HG03342 (cell line): ENCODE measurements at regions not wholly inside any gene's neighbourhood (a gene's known extent, or its start where the extent isn't known, plus 50 kb on each side); places are given as distances from the start of the nearest gene placed in this dataset.
"Not testable (repeated sequence)": the region's sequence is repeated elsewhere in the genome, so short reads cannot be mapped to it uniquely, and the experiment has no call there.

Experiments used
- ATAC-seq: cut with Tn5 transposase; IDR thresholded peaks from one replicate; pipeline ENCODE4 v1.9.1; 2021; ENCODE audit warnings: mild to moderate bottlenecking, moderate library complexity; ENCODE audit not compliant: unreplicated experiment

GRCh38 chr4:187098429-187098828 lies 374.8 kb upstream of the FAT1 start:
- ATAC-seq, result no peak

DNA sequence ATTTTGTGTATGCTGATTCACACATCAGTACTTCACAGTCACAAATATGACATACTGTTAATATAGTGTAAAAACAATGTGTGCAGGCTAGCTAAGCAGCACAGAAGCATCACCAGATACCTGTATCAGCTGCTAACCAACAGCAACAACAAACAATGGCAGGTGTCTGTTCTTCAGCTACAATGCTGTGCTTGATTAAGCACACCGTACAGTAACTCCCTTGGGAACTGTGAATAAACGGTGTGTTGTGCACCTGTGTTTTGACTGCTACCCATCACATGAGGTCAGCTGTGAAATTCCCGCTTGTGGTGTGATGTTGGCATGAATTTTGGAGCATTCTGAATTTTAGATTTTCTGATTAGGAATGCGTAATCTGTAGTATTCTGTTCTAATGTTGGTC lies 379.7 kb upstream of the FAT1 start:
- ATAC-seq, result no peak

DNA sequence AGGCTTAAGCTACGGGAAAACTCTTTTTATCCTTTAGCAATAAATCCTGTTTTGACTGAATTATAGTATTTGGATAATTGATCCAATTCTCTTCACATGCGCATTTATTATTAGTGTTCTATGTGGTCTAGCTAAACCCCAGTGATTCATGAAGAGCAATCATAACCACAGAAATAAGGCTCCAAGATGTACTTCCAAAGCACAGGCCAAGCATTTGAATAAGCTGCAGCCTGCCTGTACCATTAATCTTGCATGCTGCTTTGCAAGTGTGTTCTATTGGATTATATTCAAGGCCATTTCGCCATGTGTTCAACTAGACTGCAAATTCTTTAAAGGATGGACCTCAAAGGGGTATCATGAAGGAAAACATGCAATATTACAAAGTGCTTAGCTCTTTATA lies 385.2 kb upstream of the FAT1 start:
- no peak for ATAC-seq

DNA sequence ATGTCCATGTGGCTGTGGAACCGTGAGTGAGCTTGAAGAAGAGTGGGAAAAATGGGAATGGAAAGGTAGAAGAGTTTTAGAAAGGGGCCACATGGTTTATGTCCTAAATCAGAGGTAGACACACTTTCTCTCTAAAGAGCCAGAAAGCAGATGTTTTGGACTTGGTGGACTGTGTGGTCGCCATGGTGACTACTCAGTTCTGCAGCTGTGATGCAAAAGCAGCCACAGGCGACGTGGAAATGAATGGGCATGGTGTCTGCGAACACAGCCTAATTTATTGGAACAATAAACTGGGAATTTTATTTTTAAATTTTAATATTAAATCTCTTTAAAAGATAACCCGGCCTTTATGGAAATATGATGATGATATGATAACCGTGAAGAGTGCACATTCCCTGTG lies 386.0 kb upstream of the FAT1 start:
- no peak for ATAC-seq

DNA sequence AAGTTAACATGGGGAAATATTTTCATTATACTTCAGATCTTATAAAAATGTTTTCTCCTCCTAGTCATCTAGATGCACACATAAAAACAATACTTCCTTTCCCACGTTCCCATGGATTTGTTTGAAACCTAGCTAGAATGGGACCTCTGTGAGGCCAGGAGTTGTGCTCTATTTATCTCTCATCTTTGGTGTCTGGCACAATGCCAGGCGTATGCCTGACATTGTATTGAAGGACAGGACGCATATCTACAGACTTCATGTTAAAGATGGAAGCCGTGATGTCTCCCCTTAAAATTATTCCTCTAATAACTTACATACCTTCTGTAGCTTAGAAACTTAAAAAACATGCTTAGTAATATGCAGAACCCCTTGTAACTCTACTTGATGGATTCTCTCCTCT lies 394.5 kb upstream of the FAT1 start:
- ATAC-seq, result no peak

DNA sequence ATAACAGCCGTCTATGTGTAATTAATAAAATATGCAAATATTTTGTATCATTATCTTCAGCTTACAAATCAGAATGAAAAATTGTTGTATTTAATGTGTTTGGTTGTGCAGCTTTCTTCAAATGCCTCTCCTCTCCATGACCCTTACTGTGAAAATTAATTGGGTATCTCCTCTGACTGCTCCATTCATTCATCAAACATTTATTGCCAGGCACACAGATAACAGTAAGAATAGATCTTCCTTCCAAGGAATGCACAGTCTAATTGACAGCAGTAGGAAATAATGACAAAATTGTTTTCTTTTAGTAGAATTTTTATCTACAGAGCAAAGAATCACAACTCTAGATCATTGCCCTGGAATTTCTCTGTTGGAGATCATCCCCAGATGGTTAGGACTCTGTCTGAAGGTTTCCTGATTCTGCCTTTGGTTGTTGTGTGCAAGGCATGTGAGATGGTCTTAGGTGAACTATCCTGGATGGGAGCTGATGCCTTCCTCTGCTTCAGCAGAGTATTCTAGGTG lies 395.0 kb upstream of the FAT1 start:
- no peak for ATAC-seq

DNA sequence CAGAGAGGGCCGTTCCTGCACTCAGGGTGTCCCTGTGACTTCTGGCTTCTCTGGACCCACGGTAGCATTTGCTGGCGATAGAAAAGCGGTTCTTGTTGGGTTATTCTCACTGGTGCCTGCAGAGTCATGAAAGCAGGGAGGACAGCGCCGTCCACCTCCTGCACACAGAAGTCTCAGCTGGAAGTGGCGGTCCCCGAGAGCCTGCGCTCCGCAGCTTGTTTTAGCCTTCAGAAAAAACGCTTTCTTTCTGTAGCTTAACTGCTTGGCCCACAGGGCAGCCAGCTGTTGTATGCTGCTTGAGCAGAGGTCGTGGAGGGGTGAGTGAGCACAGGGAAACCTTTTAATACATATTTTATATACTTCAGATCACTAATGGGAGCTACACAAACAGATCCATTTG lies 400.7 kb upstream of the FAT1 start:
- ATAC-seq, result no peak

GRCh38 chr4:187125062-187125461 lies 401.4 kb upstream of the FAT1 start:
- no peak for ATAC-seq

GRCh38 chr4:187127456-187127855 lies 403.8 kb upstream of the FAT1 start:
- no peak for ATAC-seq

GRCh38 chr4:187128222-187128621 lies 404.6 kb upstream of the FAT1 start:
- no peak for ATAC-seq

DNA sequence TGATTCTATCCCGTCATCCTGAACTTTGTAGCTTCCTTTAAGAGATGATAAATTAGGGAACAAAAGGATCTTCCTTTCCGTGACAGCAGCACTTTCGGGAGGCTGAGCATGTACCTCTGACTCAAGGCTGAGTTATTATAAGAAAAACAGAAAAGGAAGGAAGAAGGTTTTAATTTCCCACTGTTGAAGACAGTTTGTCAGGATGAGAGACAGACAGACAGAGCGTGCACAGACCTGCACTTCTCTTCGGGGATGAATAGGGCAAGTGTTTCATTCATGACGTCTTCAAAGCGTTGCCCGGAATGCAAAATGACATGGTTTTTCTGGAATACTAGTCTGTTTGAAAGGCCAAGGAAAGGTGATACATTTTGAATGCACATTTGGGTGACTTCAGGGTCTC lies 405.3 kb upstream of the FAT1 start:
- no peak for ATAC-seq

- not testable (repeated sequence) for ATAC-seq
Measured at GRCh38 chr4:187131826-187132225, 408.2 kb upstream of the FAT1 start.

GRCh38 chr4:187135878-187136277 lies 412.2 kb upstream of the FAT1 start:
- ATAC-seq, result no peak

DNA sequence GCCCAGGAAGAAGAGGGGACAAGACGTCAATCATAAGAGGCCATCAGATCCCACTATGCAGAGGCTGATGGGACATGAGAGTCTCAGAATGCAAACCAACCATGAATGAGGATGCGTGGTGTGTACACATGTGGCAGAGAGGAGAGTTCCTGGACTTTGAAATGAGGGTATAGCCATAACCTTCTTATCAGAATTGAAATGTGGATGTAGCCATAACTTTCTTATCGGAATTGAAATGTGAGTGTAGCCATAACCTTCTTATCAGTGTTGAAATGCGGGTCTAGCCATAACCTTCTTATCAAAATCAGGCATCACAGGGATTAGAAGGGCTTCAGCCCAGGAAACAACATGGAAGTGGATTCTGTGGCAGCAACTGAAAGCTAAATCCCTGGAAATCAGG lies 415.5 kb upstream of the FAT1 start:
- ATAC-seq, result no peak

GRCh38 chr4:187141101-187141500 lies 417.4 kb upstream of the FAT1 start:
- ATAC-seq, result no peak

DNA sequence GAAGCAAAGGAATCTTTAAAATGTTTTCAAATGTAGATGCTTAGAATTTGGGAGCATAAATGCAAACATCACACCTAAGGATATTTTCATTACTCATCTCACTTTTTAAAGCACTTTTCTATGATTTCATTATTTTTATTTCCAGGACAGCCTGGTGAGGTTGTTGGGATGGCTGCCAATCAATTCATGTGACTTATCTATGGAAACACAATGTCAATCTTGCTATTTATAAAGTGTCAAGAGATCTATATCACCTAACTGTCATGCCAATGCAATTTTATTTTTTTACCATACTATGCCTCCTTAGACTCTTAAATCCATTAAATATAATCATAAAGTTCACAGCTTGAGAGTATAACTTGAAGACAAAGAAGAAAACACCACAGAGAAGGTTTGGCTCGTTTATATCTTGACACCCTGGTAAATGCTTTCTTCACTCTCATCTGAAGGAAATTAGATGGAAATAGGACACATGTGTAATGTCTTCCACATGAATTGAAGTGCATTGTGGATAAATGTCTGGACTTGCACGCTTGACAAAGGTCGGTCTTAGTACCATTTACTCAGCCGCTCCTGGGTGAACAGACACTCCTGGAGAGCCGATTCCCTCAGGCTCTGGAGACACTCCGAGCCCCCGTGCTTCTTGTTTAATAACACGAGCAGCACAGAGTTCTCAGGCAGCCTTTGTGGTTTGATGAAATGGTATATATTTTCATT lies 425.7 kb upstream of the FAT1 start:
- ATAC-seq, result no peak

DNA sequence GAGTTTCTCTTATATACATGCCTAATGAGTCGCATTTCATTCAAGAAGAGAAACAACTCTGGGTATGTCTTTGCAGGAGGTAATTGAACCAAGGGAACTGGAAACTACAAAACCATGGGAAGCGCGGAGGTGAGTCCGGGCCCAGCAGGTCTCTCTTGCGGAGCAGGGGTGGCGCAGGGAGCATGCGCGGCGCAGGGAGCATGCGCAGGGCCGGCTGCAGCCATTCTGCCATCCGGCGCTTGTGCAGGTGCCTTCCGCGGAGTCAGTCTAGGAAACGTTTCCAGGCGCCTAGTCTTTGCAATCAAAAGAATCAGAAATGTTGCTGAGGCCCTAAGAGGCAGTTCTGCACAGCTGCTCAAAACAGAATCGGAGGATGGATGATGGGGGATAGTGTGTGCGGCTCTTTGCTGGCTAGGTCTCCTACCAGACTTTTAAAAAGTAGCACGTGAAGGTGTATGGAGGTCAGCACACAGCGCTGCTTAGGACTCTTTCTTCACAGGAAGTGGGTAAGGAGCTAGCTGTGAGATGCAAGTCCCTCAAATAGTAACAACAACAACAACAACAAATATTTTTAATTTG lies 433.8 kb upstream of the FAT1 start:
- no peak for ATAC-seq

DNA sequence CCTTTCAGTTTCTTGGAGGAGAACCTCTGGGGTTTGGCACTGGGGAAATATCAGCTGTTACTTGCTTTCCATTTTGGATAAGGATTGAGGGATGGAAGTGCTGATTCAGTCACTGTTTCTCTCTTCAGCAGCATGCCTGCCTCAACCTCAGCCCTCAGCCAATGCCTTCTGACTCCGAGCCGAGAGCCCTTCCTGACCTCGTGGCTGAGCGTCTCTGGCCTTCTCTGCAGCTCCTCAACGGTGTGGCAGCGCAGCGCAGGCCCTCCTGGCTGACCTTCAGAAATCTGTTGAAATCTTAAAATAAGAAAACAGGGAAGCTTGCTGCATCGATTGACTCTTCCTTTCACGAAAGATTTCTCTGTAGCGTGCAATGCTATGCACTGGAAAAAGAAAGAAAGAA lies 434.3 kb upstream of the FAT1 start:
- no peak for ATAC-seq

GRCh38 chr4:187160486-187160885 lies 436.8 kb upstream of the FAT1 start:
- ATAC-seq, result no peak

- no peak for ATAC-seq
Measured at GRCh38 chr4:187166886-187167512, 443.3 kb upstream of the FAT1 start.

DNA sequence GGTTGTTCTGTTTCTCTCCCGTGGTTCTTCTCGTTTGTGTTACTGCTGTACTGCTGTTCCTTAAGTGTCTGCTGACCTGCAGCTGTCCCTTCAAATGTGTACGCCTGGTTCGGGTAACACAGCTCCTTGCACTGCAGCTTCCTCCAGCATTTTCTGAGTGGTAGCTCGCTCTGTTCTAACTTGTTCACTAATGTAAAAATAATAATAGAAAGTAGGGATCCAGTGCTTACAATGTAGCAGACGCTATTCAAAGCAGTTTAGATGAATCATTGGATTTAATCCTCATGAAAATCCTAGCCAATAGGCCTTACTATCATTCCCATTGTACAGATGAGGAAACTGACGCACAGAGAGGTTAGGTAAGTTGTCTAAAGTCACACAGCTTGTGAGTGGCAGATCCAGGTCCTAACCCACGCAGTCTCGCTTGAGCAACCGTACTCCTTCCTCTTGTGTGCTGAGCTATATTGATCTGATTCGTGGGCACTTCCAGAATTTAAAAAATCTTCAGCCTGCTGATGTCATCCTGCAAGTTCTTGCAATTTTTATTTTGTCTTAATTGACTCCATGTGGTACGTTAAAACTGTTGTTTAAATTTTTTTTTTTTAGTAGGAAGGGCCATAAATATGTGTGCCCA lies 448.2 kb upstream of the FAT1 start:
- no peak for ATAC-seq

DNA sequence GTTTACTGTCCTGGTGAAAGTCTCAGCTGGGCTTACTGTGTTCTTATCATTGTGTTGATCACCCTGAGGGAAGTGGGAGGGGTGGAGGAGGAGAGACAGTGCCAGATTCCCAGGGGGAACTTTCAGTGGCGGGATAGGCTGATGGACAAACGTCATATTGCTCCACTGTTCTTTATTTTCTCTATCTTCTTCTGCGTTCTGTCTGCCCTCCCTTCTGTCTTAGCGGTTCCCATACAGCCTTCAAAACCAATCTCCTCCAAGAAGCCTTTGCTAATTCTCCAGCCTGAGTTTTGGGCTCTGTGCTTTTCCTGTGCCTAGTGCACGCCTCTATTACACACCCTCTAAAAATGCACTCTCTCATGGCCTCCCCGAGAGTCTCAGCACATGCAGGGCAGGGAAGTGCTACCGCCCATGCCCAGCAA lies 448.7 kb upstream of the FAT1 start:
- ATAC-seq, result no peak
